ENCODE measurements at regions not wholly inside any gene's neighbourhood (a gene's known extent, or its start where the extent isn't known, plus 50 kb on each side); places are given as distances from the start of the nearest gene placed in this dataset.

- WGBS (ENCODE audit: insufficient coverage) = no CpG with 5 or more reads among the region's 2 CpGs
- Histone ChIP-seq H3K36me3 (ENCODE audit: control insufficient read depth, insufficient read depth, low read length) (no peaks in the 10 kb centered on the region), H3K27me3 (ENCODE audit: control insufficient read depth, insufficient read depth, low read length) (peaks cover 2% of the 10 kb centered on the region), H3K4me1 (ENCODE audit: control insufficient read depth, insufficient read depth, low read length) (no peaks in the 10 kb centered on the region), H3K4me3 (ENCODE audit: low read length) (no peak overlapping the region), H3K27ac (ENCODE audit: low read length) (no peak overlapping the region), H3K9me3 (replicated peaks; ENCODE audit: control insufficient read depth, low read depth, low read length) (no peaks in the 10 kb centered on the region)
- DNase-seq = no peak
These were observed 214.2 kb downstream of the FOXA2 start for GRCh38 chr20:22370137-22370536.

DNA sequence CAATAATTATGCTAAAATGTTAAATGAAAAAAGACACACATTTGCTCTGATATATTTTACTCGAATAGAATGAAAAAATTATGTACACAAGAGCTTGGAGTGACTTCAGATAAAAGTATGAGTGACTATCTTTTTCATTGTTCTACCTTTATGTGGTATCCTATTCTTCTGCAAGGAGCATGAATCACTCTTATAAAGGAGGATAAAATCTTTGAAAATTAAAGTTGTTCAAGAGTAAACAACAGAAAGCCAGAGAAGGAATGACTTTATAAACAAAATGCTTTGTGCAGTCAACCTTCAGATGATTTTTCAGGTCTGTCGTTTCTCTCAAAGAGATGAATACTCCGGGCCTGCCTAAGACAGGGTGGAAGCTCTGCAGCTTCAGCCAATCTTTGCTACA is 215.3 kb downstream of the FOXA2 start:
- no peaks in the 10 kb centered on the region for H3K9me3 ChIP-seq (replicated peaks; ENCODE audit: control insufficient read depth, low read depth, low read length)
- peaks cover 2% of the 10 kb centered on the region for H3K27me3 ChIP-seq (ENCODE audit: control insufficient read depth, insufficient read depth, low read length)
- WGBS (ENCODE audit: insufficient coverage) = 57% methylated on average over 1 of the region's 3 CpGs
- DNase-seq = no peak
- H3K4me1 ChIP-seq (ENCODE audit: control insufficient read depth, insufficient read depth, low read length) = no peaks in the 10 kb centered on the region
- no peak overlapping the region for H3K27ac ChIP-seq (ENCODE audit: low read length)
- H3K36me3 ChIP-seq (ENCODE audit: control insufficient read depth, insufficient read depth, low read length) = no peaks in the 10 kb centered on the region
- H3K4me3 ChIP-seq (ENCODE audit: low read length) = no peak overlapping the region

DNA sequence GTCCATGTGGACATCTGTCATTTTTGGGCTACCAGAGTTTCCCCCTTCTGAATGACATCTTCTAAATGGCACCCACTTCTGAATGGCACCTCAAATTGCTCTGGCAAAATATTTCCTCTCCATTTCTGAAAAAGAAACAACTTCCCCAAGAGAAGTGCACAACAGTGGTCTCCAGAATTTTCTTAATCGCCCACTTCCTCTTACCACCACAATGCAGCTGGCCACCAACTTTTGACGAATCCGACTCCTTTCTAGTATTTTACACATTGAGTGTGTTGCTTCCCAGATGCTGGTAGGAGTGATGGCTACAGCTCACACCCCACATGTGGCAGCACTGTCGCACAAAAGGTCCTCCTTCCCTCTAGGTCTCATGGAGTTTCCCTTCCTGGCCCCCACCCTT is 216.1 kb downstream of the FOXA2 start:
- DNase-seq = no peak
- WGBS (ENCODE audit: insufficient coverage) = no CpG with 5 or more reads among the region's 4 CpGs
- Histone ChIP-seq H3K4me3 (ENCODE audit: low read length) (no peak overlapping the region), H3K27ac (ENCODE audit: low read length) (no peak overlapping the region), H3K27me3 (ENCODE audit: control insufficient read depth, insufficient read depth, low read length) (peaks cover 2% of the 10 kb centered on the region), H3K36me3 (ENCODE audit: control insufficient read depth, insufficient read depth, low read length) (no peaks in the 10 kb centered on the region), H3K9me3 (replicated peaks; ENCODE audit: control insufficient read depth, low read depth, low read length) (no peaks in the 10 kb centered on the region), H3K4me1 (ENCODE audit: control insufficient read depth, insufficient read depth, low read length) (no peaks in the 10 kb centered on the region)

GRCh38 chr20:22366631-22367030 is 217.7 kb downstream of the FOXA2 start:
- H3K27ac ChIP-seq (ENCODE audit: low read length) = no peak overlapping the region
- no peaks in the 10 kb centered on the region for H3K4me1 ChIP-seq (ENCODE audit: control insufficient read depth, insufficient read depth, low read length)
- no peak overlapping the region for H3K4me3 ChIP-seq (ENCODE audit: low read length)
- DNase-seq = no peak
- no peaks in the 10 kb centered on the region for H3K9me3 ChIP-seq (replicated peaks; ENCODE audit: control insufficient read depth, low read depth, low read length)
- peaks cover 2% of the 10 kb centered on the region for H3K27me3 ChIP-seq (ENCODE audit: control insufficient read depth, insufficient read depth, low read length)
- H3K36me3 ChIP-seq (ENCODE audit: control insufficient read depth, insufficient read depth, low read length) = no peaks in the 10 kb centered on the region

DNA sequence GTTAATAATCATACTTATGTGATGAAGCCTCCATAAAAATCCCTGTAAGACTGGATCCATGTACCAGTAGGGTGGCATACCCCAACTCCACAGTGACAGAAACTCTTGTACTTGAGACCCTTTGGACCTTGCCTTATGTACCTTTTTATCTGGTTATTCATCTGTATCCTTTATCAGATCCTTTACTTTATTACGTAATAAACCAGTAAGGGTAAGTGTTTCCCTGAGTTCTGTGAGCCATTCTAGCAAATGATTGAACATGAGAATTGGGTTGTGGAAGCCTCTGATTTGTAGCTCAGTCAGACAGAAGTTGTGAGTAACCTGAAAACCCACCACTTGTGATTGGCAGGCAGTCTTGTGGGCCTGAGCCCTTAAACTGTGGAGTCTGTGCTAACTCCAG is 229.7 kb downstream of the FOXA2 start:
- Histone ChIP-seq H3K4me3 (ENCODE audit: low read length) (no peak overlapping the region), H3K4me1 (ENCODE audit: control insufficient read depth, insufficient read depth, low read length) (no peaks in the 10 kb centered on the region), H3K27ac (ENCODE audit: low read length) (no peak overlapping the region), H3K27me3 (ENCODE audit: control insufficient read depth, insufficient read depth, low read length) (peaks cover 4% of the 10 kb centered on the region), H3K9me3 (replicated peaks; ENCODE audit: control insufficient read depth, low read depth, low read length) (no peaks in the 10 kb centered on the region), H3K36me3 (ENCODE audit: control insufficient read depth, insufficient read depth, low read length) (no peaks in the 10 kb centered on the region)
- WGBS (ENCODE audit: insufficient coverage) = no CpG with 5 or more reads among the region's 1 CpG
- no peak for DNase-seq

DNA sequence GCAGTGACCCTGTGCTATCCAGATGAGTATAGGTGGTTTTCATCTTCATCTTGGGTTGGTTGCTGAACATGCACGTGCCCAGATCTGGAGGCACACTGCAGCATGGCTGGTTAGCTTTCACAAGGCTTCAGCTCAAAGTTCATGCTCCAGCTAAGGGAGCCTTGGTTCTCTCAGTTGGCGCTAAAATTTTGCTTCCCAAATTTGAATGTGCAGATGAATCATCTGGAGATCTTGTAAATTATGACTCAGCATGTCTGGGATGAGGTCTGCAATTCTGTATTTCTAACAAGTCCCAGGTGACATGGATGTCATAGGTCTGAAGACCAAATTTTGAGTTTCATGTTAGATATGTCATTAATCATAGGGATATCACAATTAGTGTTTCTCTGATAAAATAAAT is 230.8 kb downstream of the FOXA2 start:
- no peak for DNase-seq
- H3K4me1 ChIP-seq (ENCODE audit: control insufficient read depth, insufficient read depth, low read length) = no peaks in the 10 kb centered on the region
- WGBS (ENCODE audit: insufficient coverage) = no CpG with 5 or more reads among the region's 2 CpGs
- peaks cover 4% of the 10 kb centered on the region for H3K27me3 ChIP-seq (ENCODE audit: control insufficient read depth, insufficient read depth, low read length)
- H3K36me3 ChIP-seq (ENCODE audit: control insufficient read depth, insufficient read depth, low read length) = no peaks in the 10 kb centered on the region
- H3K27ac ChIP-seq (ENCODE audit: low read length) = no peak overlapping the region
- H3K9me3 ChIP-seq (replicated peaks; ENCODE audit: control insufficient read depth, low read depth, low read length) = no peaks in the 10 kb centered on the region
- no peak overlapping the region for H3K4me3 ChIP-seq (ENCODE audit: low read length)

DNA sequence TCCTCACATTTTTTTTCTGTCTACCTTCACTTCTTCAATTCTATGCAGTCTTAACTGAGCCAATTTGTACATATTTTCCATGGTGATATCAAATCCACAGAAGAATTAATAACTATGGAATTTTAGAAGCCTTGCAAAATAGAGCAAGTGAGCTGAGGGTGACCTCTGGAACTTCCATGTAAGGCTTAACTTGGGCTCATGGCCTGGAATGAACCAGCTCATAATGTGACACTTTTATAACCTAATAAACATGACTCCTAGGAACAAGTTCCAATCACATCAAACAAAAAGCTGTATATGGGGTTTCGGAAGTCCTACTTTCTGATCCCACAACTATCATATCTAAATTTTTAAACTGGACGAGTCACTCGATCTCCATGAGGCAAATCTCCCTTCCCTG is 232.4 kb downstream of the FOXA2 start:
- no peaks in the 10 kb centered on the region for H3K9me3 ChIP-seq (replicated peaks; ENCODE audit: control insufficient read depth, low read depth, low read length)
- H3K27me3 ChIP-seq (ENCODE audit: control insufficient read depth, insufficient read depth, low read length) = peaks cover 9% of the 10 kb centered on the region
- WGBS (ENCODE audit: insufficient coverage) = no CpG with 5 or more reads among the region's 3 CpGs
- no peaks in the 10 kb centered on the region for H3K4me1 ChIP-seq (ENCODE audit: control insufficient read depth, insufficient read depth, low read length)
- no peak for DNase-seq
- H3K36me3 ChIP-seq (ENCODE audit: control insufficient read depth, insufficient read depth, low read length) = no peaks in the 10 kb centered on the region
- no peak overlapping the region for H3K27ac ChIP-seq (ENCODE audit: low read length)
- H3K4me3 ChIP-seq (ENCODE audit: low read length) = no peak overlapping the region

DNA sequence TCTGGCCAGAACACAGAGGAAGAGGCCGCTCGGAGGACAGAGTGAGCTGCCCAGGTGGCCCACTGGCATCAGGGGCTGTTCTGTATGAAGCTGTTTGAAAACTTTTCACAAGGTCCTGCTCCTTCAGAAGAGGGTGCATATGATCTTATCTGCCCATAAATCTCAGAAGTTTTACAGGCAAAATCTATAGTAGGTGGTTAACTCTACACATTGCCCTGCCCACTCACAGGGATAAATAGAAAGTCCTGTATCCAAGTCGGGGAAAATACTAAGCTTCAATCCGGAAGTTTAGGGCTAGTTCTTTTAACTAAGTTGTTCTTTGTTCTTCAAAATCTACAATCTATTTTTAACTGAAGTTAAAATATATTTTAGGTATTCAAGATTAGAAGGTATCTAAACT is 233.7 kb downstream of the FOXA2 start:
- no peaks in the 10 kb centered on the region for H3K36me3 ChIP-seq (ENCODE audit: control insufficient read depth, insufficient read depth, low read length)
- no CpG with 5 or more reads among the region's 4 CpGs for WGBS (ENCODE audit: insufficient coverage)
- no peak overlapping the region for H3K27ac ChIP-seq (ENCODE audit: low read length)
- H3K27me3 ChIP-seq (ENCODE audit: control insufficient read depth, insufficient read depth, low read length) = peaks cover 9% of the 10 kb centered on the region
- no peaks in the 10 kb centered on the region for H3K4me1 ChIP-seq (ENCODE audit: control insufficient read depth, insufficient read depth, low read length)
- DNase-seq = no peak
- H3K9me3 ChIP-seq (replicated peaks; ENCODE audit: control insufficient read depth, low read depth, low read length) = no peaks in the 10 kb centered on the region
- no peak overlapping the region for H3K4me3 ChIP-seq (ENCODE audit: low read length)

- WGBS (ENCODE audit: insufficient coverage) = 83% methylated on average over 2 of the region's 4 CpGs
- H3K27me3 ChIP-seq (ENCODE audit: control insufficient read depth, insufficient read depth, low read length) = peaks cover 9% of the 10 kb centered on the region
- no peaks in the 10 kb centered on the region for H3K4me1 ChIP-seq (ENCODE audit: control insufficient read depth, insufficient read depth, low read length)
- no peaks in the 10 kb centered on the region for H3K36me3 ChIP-seq (ENCODE audit: control insufficient read depth, insufficient read depth, low read length)
- DNase-seq = no peak
- no peak overlapping the region for H3K27ac ChIP-seq (ENCODE audit: low read length)
- no peaks in the 10 kb centered on the region for H3K9me3 ChIP-seq (replicated peaks; ENCODE audit: control insufficient read depth, low read depth, low read length)
- no peak overlapping the region for H3K4me3 ChIP-seq (ENCODE audit: low read length)
These were observed 236.4 kb downstream of the FOXA2 start for GRCh38 chr20:22348010-22348409.

- no peak overlapping the region for H3K4me3 ChIP-seq (ENCODE audit: low read length)
- no peaks in the 10 kb centered on the region for H3K4me1 ChIP-seq (ENCODE audit: control insufficient read depth, insufficient read depth, low read length)
- H3K27me3 ChIP-seq (ENCODE audit: control insufficient read depth, insufficient read depth, low read length) = peaks cover 9% of the 10 kb centered on the region
- no peak for DNase-seq
- H3K36me3 ChIP-seq (ENCODE audit: control insufficient read depth, insufficient read depth, low read length) = no peaks in the 10 kb centered on the region
- 83% methylated on average over 1 of the region's 4 CpGs for WGBS (ENCODE audit: insufficient coverage)
- no peaks in the 10 kb centered on the region for H3K9me3 ChIP-seq (replicated peaks; ENCODE audit: control insufficient read depth, low read depth, low read length)
- no peak overlapping the region for H3K27ac ChIP-seq (ENCODE audit: low read length)
These were observed 237.7 kb downstream of the FOXA2 start for GRCh38 chr20:22346716-22347115.

DNA sequence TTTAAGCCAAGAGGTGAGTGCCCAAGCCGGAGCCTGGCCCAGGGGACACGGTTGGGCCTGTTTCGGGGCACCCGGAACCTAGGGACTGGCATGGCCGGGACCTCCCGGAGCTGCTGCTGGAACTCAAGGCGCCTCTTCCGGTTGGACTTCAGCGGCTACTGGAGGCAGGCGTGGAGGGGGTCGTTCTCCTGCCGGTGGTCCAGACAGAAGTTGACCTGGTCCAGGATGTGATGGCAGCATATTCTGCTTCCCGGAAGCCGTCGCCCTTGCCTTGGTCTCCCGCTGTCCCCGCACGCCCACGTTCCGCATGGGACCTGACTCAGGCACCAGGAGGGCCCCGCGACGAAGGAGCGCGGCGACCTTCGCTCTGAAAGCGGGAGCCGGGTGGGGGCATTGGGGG is 240.8 kb downstream of the FOXA2 start:
- no peak overlapping the region for H3K4me3 ChIP-seq (ENCODE audit: low read length)

More for the DNA sequence above, 240.8 kb downstream of the FOXA2 start:
- Histone ChIP-seq H3K36me3 (ENCODE audit: control insufficient read depth, insufficient read depth, low read length) (no peaks in the 10 kb centered on the region), H3K27me3 (ENCODE audit: control insufficient read depth, insufficient read depth, low read length) (peaks cover 10% of the 10 kb centered on the region), H3K27ac (ENCODE audit: low read length) (no peak overlapping the region), H3K9me3 (replicated peaks; ENCODE audit: control insufficient read depth, low read depth, low read length) (no peaks in the 10 kb centered on the region), H3K4me1 (ENCODE audit: control insufficient read depth, insufficient read depth, low read length) (no peaks in the 10 kb centered on the region)
- no peak for DNase-seq
- 96% methylated on average over 29 of the region's 29 CpGs for WGBS (ENCODE audit: insufficient coverage)

Data from muscle of leg (tissue), 3 donors.